Retinal pigment epithelial cell (primary cell): ENCODE measurements at regions not wholly inside any gene's neighbourhood (a gene's known extent, or its start where the extent isn't known, plus 50 kb on each side); places are given as distances from the start of the nearest gene placed in this dataset.
"Not testable (repeated sequence)": the region's sequence is repeated elsewhere in the genome, so short reads cannot be mapped to it uniquely, and the experiment has no call there.

Experiments used
- DNase-seq: peaks from one replicate; pipeline ENCODE4 v3.0.0-alpha.2; 2010; ENCODE audit warnings: low read depth
- H3K4me3 ChIP-seq: 2 replicates; pipeline ENCODE4 v1.5.1; 2011; ENCODE audit warnings: mild to moderate bottlenecking, low read length, control low read depth, moderate library complexity
- CTCF ChIP-seq: conservative IDR thresholded peaks from 2 replicates; pipeline ENCODE4 v1.5.1; 2011; ENCODE audit warnings: low read depth, low read length, control low read depth, inconsistent platforms

GRCh38 chr2:215826838-215827441 lies 186.4 kb downstream of the MREG start:
- DNase-seq, result no peak
- TF ChIP-seq CTCF, result no peak
- no peak overlapping the region for H3K4me3 ChIP-seq

- no peak for TF ChIP-seq CTCF
- no peak overlapping the region for H3K4me3 ChIP-seq
- DNase-seq, result no peak
Observed at GRCh38 chr2:215826376-215826775, 187.0 kb downstream of the MREG start.

GRCh38 chr2:215825707-215826106 lies 187.6 kb downstream of the MREG start:
- H3K4me3 ChIP-seq, result no peak overlapping the region
- no peak for DNase-seq
- TF ChIP-seq CTCF, result no peak

- DNase-seq, H3K4me3 ChIP-seq: not testable (repeated sequence)
Observed at GRCh38 chr2:215821298-215821697, 192.1 kb downstream of the MREG start.

GRCh38 chr2:215819713-215820112 lies 193.6 kb downstream of the MREG start:
- not testable (repeated sequence) for H3K4me3 ChIP-seq, DNase-seq

GRCh38 chr2:215817046-215817445 lies 196.3 kb downstream of the MREG start:
- DNase-seq, result peak; percentile 93
- no peak overlapping the region for H3K4me3 ChIP-seq
- no peak for TF ChIP-seq CTCF

GRCh38 chr2:215816424-215816823 lies 196.9 kb downstream of the MREG start:
- DNase-seq, result no peak
- no peak overlapping the region for H3K4me3 ChIP-seq
- TF ChIP-seq CTCF, result no peak

- no peak for DNase-seq
- no peak for TF ChIP-seq CTCF
- no peak overlapping the region for H3K4me3 ChIP-seq
Observed at GRCh38 chr2:215815960-215816359, 197.4 kb downstream of the MREG start.
